ENCODE measurements at regions not wholly inside any gene's neighbourhood (a gene's known extent, or its start where the extent isn't known, plus 50 kb on each side); places are given as distances from the start of the nearest gene placed in this dataset.

DNA sequence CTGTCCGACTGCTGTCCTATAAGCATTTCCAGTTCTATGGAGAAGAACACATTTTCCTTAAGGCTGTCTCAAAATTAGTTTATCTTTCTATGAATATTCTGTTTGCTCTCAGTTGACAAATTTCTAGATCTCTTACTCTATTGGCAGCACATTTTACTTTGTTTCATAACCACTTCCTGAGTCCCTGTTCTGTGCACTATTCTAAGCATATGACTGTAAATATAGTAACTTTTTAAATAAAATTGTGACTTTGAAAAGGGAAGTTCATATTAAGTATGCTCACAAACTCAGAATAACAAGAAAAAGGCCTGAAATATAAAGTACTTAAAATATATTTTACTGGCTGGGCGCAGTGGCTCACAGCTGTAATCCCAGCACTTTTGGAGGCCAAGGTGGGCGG is 56.5 kb upstream of the HTR2A start:
- Histone ChIP-seq H3K27me3 (ENCODE audit: control insufficient read depth in 1 of 2, insufficient read depth in 2 of 2, low read length in 2 of 2) (peaks cover 0 to 3% of the 10 kb centered on the region in 2 experiments), H3K36me3 (ENCODE audit: insufficient read depth, low read length) (no peaks in the 10 kb centered on the region), H3K9me3 (ENCODE audit: control insufficient read depth in 1 of 2, insufficient read depth in 1 of 2, low read length in 2 of 2) (no peaks in the 10 kb centered on the region), H3K4me3 (ENCODE audit: low read length) (no peak overlapping the region), H3K4me1 (ENCODE audit: insufficient read depth, low read length) (no peaks in the 10 kb centered on the region), H3K27ac (ENCODE audit: low read depth in 1 of 2, low read length in 2 of 2) (no peak overlapping the region)
- Mint-ChIP-seq H3K27me3 (no peaks in the 10 kb centered on the region), H3K4me1 (ENCODE audit: low read depth) (no peaks in the 10 kb centered on the region), H3K9me3 (no peaks in the 10 kb centered on the region), H3K27ac (no peak overlapping the region), H3K4me3 (no peak overlapping the region), H3K36me3 (ENCODE audit: low read depth) (no peaks in the 10 kb centered on the region)
- ChIA-PET CTCF (interaction anchor here (1.9 kb wide), 1 partner anchor 10 kb away, joined by 6 read pairs; no protein-coding TSS in a partner anchor), POLR2A (no interaction called here)
- TF ChIP-seq, protein P1, sequence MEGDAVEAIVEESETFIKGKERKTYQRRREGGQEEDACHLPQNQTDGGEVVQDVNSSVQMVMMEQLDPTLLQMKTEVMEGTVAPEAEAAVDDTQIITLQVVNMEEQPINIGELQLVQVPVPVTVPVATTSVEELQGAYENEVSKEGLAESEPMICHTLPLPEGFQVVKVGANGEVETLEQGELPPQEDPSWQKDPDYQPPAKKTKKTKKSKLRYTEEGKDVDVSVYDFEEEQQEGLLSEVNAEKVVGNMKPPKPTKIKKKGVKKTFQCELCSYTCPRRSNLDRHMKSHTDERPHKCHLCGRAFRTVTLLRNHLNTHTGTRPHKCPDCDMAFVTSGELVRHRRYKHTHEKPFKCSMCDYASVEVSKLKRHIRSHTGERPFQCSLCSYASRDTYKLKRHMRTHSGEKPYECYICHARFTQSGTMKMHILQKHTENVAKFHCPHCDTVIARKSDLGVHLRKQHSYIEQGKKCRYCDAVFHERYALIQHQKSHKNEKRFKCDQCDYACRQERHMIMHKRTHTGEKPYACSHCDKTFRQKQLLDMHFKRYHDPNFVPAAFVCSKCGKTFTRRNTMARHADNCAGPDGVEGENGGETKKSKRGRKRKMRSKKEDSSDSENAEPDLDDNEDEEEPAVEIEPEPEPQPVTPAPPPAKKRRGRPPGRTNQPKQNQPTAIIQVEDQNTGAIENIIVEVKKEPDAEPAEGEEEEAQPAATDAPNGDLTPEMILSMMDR (IDR thresholded peaks at IDR 0.05): no peak
- no peak for ATAC-seq (ENCODE audit: poor library complexity)
- DNase-seq: no peak
- intact Hi-C loops (cut with DNase I, micrococcal nuclease): no loop called here

DNA sequence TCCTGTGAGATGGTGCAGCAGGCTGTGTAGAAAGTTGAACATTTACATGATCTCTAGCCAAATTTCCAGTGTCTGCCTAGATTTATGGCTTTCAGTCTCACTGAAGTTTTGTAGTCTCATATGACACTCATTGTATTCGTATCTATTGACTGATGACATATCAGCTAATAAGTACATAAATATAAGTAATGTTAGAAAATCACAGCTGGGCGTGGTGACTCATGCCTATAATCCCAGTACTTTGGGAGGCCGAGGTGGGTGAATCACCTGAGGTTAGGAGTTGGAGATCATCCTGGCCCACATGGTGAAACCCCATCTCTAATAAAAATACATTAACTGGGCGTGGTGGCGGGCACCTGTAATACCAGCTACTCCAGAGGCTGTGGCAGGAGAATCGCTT is 54.7 kb upstream of the HTR2A start:
- Histone ChIP-seq H3K36me3 (ENCODE audit: insufficient read depth, low read length) (no peaks in the 10 kb centered on the region), H3K4me3 (ENCODE audit: low read length) (no peak overlapping the region), H3K4me1 (ENCODE audit: insufficient read depth, low read length) (no peaks in the 10 kb centered on the region), H3K27ac (ENCODE audit: low read depth in 1 of 2, low read length in 2 of 2) (no peak overlapping the region), H3K9me3 (ENCODE audit: control insufficient read depth in 1 of 2, insufficient read depth in 1 of 2, low read length in 2 of 2) (no peaks in the 10 kb centered on the region), H3K27me3 (ENCODE audit: control insufficient read depth in 1 of 2, insufficient read depth in 2 of 2, low read length in 2 of 2) (no peaks in the 10 kb centered on the region)
- H3K9me3 Mint-ChIP-seq: peaks cover 3% of the 10 kb centered on the region
- DNase-seq (no peak), ATAC-seq (ENCODE audit: poor library complexity) (no peak)
- H3K36me3 Mint-ChIP-seq (ENCODE audit: low read depth): no peaks in the 10 kb centered on the region
- H3K4me3 Mint-ChIP-seq: no peak overlapping the region
- no peak overlapping the region for H3K27ac Mint-ChIP-seq
- H3K27me3 Mint-ChIP-seq: no peaks in the 10 kb centered on the region
- intact Hi-C loops (cut with DNase I, micrococcal nuclease): no loop called here
- CTCF ChIA-PET: no interaction called here
- POLR2A ChIA-PET: no interaction called here
- no peaks in the 10 kb centered on the region for H3K4me1 Mint-ChIP-seq (ENCODE audit: low read depth)
- TF ChIP-seq, protein P1 (IDR thresholded peaks at IDR 0.05): no peak

DNA sequence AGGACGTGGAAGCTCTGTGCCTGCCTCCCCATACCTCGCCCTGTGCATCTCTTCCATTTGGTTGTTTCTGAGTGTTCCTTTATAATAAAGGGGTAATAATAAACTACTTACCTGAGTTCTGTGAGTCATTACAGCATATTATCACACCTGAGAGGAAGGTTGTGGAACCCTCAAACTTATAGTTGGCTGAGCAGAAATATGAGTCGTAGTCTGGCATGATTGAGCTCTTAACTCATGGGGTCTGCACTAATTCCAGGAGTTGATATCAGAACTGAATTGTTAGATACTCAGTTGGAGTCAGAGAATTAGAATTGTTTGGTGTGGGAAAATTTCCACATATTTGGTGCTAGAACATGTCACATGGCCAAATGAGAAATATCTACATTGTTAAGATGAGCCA is 52.4 kb upstream of the HTR2A start:
- Mint-ChIP-seq H3K27ac (no peak overlapping the region), H3K36me3 (ENCODE audit: low read depth) (no peaks in the 10 kb centered on the region), H3K9me3 (peaks cover 6% of the 10 kb centered on the region), H3K4me3 (no peak overlapping the region), H3K4me1 (ENCODE audit: low read depth) (no peaks in the 10 kb centered on the region), H3K27me3 (no peaks in the 10 kb centered on the region)
- H3K4me3 ChIP-seq (ENCODE audit: low read length): no peak overlapping the region
- H3K4me1 ChIP-seq (ENCODE audit: insufficient read depth, low read length): no peaks in the 10 kb centered on the region
- POLR2A ChIA-PET: interaction anchor here (0.9 kb wide), 1 partner anchor 13 kb away, joined by 3 read pairs; no protein-coding TSS in a partner anchor
- DNase-seq: no peak
- no peak for ATAC-seq (ENCODE audit: poor library complexity)
- H3K36me3 ChIP-seq (ENCODE audit: insufficient read depth, low read length): no peaks in the 10 kb centered on the region
- CTCF ChIA-PET: no interaction called here
- peaks cover 0 to 5% of the 10 kb centered on the region in 2 experiments for H3K9me3 ChIP-seq (ENCODE audit: control insufficient read depth in 1 of 2, insufficient read depth in 1 of 2, low read length in 2 of 2)
- no peak overlapping the region for H3K27ac ChIP-seq (ENCODE audit: low read depth in 1 of 2, low read length in 2 of 2)
- intact Hi-C loops (cut with DNase I, micrococcal nuclease): no loop called here
- H3K27me3 ChIP-seq (ENCODE audit: control insufficient read depth in 1 of 2, insufficient read depth in 2 of 2, low read length in 2 of 2): no peaks in the 10 kb centered on the region
- TF ChIP-seq, protein P1 (IDR thresholded peaks at IDR 0.05): no peak
